Mesenchymal stem cell (in vitro differentiated cells and primary cell): ENCODE measurements at regions not wholly inside any gene's neighbourhood (a gene's known extent, or its start where the extent isn't known, plus 50 kb on each side); places are given as distances from the start of the nearest gene placed in this dataset.

Experiments
- DNase-seq: peaks from one replicate; pipeline ENCODE4 v3.0.0-alpha.2; 2013
- H2AFZ ChIP-seq: one replicate; pipeline ENCODE4 v1.6.1; 2013; ENCODE audit warnings: low read depth, mild to moderate bottlenecking, control low read depth, inconsistent platforms, low read length, moderate library complexity
- H2AK5ac ChIP-seq: 2 replicates; pipeline ENCODE4 v1.6.1; 2013; ENCODE audit warnings: low read length, moderate library complexity, mild to moderate bottlenecking, inconsistent platforms; ENCODE audit not compliant: severe bottlenecking
- H2BK120ac ChIP-seq: one replicate; pipeline ENCODE4 v1.6.1; 2013; ENCODE audit warnings: low read depth, mild to moderate bottlenecking, inconsistent platforms, low read length, moderate library complexity
- H2BK12ac ChIP-seq, 2 experiments: one replicate each; pipeline ENCODE4 v1.6.1; 2013; ENCODE audit warnings: inconsistent platforms in 2 of 2, low read length in 2 of 2, mild to moderate bottlenecking in 2 of 2, moderate library complexity in 2 of 2, control low read depth in 1 of 2
- H2BK15ac ChIP-seq: one replicate; pipeline ENCODE4 v1.6.1; 2013; ENCODE audit warnings: mild to moderate bottlenecking, low read depth, inconsistent platforms; ENCODE audit not compliant: poor library complexity, severe bottlenecking
- H2BK5ac ChIP-seq: 2 replicates; pipeline ENCODE4 v1.6.1; 2013; ENCODE audit warnings: low read depth, mild to moderate bottlenecking, low read length, control low read depth, inconsistent platforms; ENCODE audit not compliant: poor library complexity, severe bottlenecking
- H3K14ac ChIP-seq, 2 experiments: one replicate each; pipeline ENCODE4 v1.6.1; 2013; ENCODE audit warnings: inconsistent platforms in 2 of 2, low read length in 2 of 2, control low read depth in 1 of 2, mild to moderate bottlenecking in 1 of 2, moderate library complexity in 1 of 2
- H3K18ac ChIP-seq, 2 experiments: one replicate each; pipeline ENCODE4 v1.6.1; 2013; ENCODE audit warnings: inconsistent platforms in 2 of 2, low read length in 2 of 2, control low read depth in 1 of 2, low read depth in 1 of 2, mild to moderate bottlenecking in 1 of 2
- H3K23ac ChIP-seq, 2 experiments: one replicate each; pipeline ENCODE4 v1.6.1; 2013; ENCODE audit warnings: inconsistent platforms in 2 of 2, low read length in 2 of 2, mild to moderate bottlenecking in 2 of 2, moderate library complexity in 2 of 2, control low read depth in 1 of 2
- H3K27ac ChIP-seq: 2 replicates; pipeline ENCODE4 v1.5.1; 2013; ENCODE audit warnings: mild to moderate bottlenecking, moderate library complexity, low read length, control low read depth, inconsistent platforms; ENCODE audit not compliant: poor library complexity, severe bottlenecking
- H3K27me3 ChIP-seq, 2 experiments: 2 replicates each; pipeline versions ENCODE4 v1.6.1 to v1.7.0; 2013; ENCODE audit warnings: low read length in 2 of 2, mild to moderate bottlenecking in 2 of 2, moderate library complexity in 2 of 2, control low read depth in 1 of 2, inconsistent platforms in 1 of 2; ENCODE audit not compliant: control insufficient read depth in 1 of 2, insufficient read depth in 1 of 2
- H3K36me3 ChIP-seq, 2 experiments: 2 replicates each; pipeline versions ENCODE4 v1.6.1 to v1.7.0; 2013; ENCODE audit warnings: low read length in 2 of 2, control low read depth in 1 of 2, inconsistent platforms in 1 of 2, low read depth in 1 of 2, mild to moderate bottlenecking in 1 of 2; ENCODE audit not compliant: insufficient read depth in 2 of 2, control insufficient read depth in 1 of 2
- H3K4ac ChIP-seq, 2 experiments: one replicate each; pipeline ENCODE4 v1.6.1; 2013; ENCODE audit warnings: inconsistent platforms in 2 of 2, low read length in 2 of 2, mild to moderate bottlenecking in 2 of 2, moderate library complexity in 2 of 2, control low read depth in 1 of 2, low read depth in 1 of 2
- H3K4me1 ChIP-seq: 2 replicates; pipeline ENCODE4 v1.6.1; 2013; ENCODE audit warnings: low read depth, low read length, control low read depth; ENCODE audit not compliant: control insufficient read depth, insufficient read depth
- H3K4me2 ChIP-seq: 2 replicates; pipeline ENCODE4 v1.6.1; 2013; ENCODE audit warnings: low read length, mild to moderate bottlenecking, inconsistent platforms; ENCODE audit not compliant: poor library complexity, severe bottlenecking
- H3K4me3 ChIP-seq, 2 experiments: 2 replicates each; pipeline versions ENCODE4 v1.5.1 to v1.7.0; 2013; ENCODE audit warnings: low read length in 2 of 2, mild to moderate bottlenecking in 2 of 2, control low read depth in 1 of 2, low read depth in 1 of 2; ENCODE audit not compliant: insufficient read depth in 1 of 2
- H3K79me1 ChIP-seq: replicated peaks from 2 replicates; pipeline ENCODE4 v1.6.1; 2013; ENCODE audit warnings: mild to moderate bottlenecking, control low read depth, low read length, inconsistent platforms; ENCODE audit not compliant: poor library complexity, severe bottlenecking
- H3K9ac ChIP-seq: 2 replicates; pipeline ENCODE4 v1.7.0; 2013; ENCODE audit warnings: mild to moderate bottlenecking, low read length, moderate library complexity
- H3K9me3 ChIP-seq: 2 replicates; pipeline ENCODE4 v1.7.0; 2013; ENCODE audit warnings: mild to moderate bottlenecking, low read length; ENCODE audit not compliant: control insufficient read depth
- H4K8ac ChIP-seq: one replicate; pipeline ENCODE4 v1.6.1; 2013; ENCODE audit warnings: inconsistent platforms, mild to moderate bottlenecking, low read length, moderate library complexity
- H4K91ac ChIP-seq: one replicate; pipeline ENCODE4 v1.6.1; 2013; ENCODE audit warnings: mild to moderate bottlenecking, low read length, inconsistent platforms
- WGBS: methylation state at CpG from one replicate; pipeline ENCODE4 v1.1.7; 2013; ENCODE audit warnings: mixed read lengths; 5-methylcytosine and 5-hydroxymethylcytosine counted together

- no peak overlapping the region for H3K4me2 ChIP-seq
- H3K4me3 ChIP-seq: no peak overlapping the region
- H3K27ac ChIP-seq: no peak overlapping the region
- no peak overlapping the region for H2BK12ac ChIP-seq
- H3K79me1 ChIP-seq: no peaks in the 10 kb centered on the region
- no peak overlapping the region for H2BK5ac ChIP-seq
- H3K9me3 ChIP-seq: no peaks in the 10 kb centered on the region
- H2BK120ac ChIP-seq: no peak overlapping the region
- H3K4me1 ChIP-seq: no peaks in the 10 kb centered on the region
- H3K9ac ChIP-seq: no peak overlapping the region
- no peak overlapping the region for H3K14ac ChIP-seq
- WGBS: 63% methylated on average over 6 of the region's 6 CpGs
- H4K91ac ChIP-seq: no peak overlapping the region
- peak overlapping the region in 1 of 2 experiments; percentile 33 for H3K18ac ChIP-seq
- no peaks in the 10 kb centered on the region for H3K36me3 ChIP-seq
- H3K27me3 ChIP-seq: no peaks in the 10 kb centered on the region
- H2AFZ ChIP-seq: no peak overlapping the region
- no peak overlapping the region for H2BK15ac ChIP-seq
- H4K8ac ChIP-seq: no peak overlapping the region
- DNase-seq: no peak
- no peak overlapping the region for H2AK5ac ChIP-seq
- no peak overlapping the region for H3K23ac ChIP-seq
- no peak overlapping the region for H3K4ac ChIP-seq
Measured at GRCh38 chr4:111208970-111209369, 586.1 kb upstream of the PITX2 start.

GRCh38 chr4:111209706-111210105 is 586.8 kb upstream of the PITX2 start:
- Histone ChIP-seq H2BK5ac (no peak overlapping the region), H3K9me3 (no peaks in the 10 kb centered on the region), H2BK12ac (no peak overlapping the region), H2BK120ac (no peak overlapping the region), H3K36me3 (no peaks in the 10 kb centered on the region), H2AK5ac (no peak overlapping the region), H3K4ac (no peak overlapping the region), H3K14ac (no peak overlapping the region), H2AFZ (no peak overlapping the region), H3K9ac (no peak overlapping the region), H2BK15ac (no peak overlapping the region), H3K27me3 (no peaks in the 10 kb centered on the region), H4K8ac (no peak overlapping the region), H3K4me1 (no peaks in the 10 kb centered on the region), H3K27ac (no peak overlapping the region), H3K23ac (no peak overlapping the region), H4K91ac (no peak overlapping the region), H3K79me1 (no peaks in the 10 kb centered on the region), H3K18ac (no peak overlapping the region), H3K4me2 (no peak overlapping the region), H3K4me3 (no peak overlapping the region)
- no peak for DNase-seq
- 66% methylated on average over 2 of the region's 2 CpGs for WGBS

GRCh38 chr4:111210595-111210994 is 587.7 kb upstream of the PITX2 start:
- H3K9ac ChIP-seq: no peak overlapping the region
- no peak overlapping the region for H2BK120ac ChIP-seq
- 86% methylated on average over 7 of the region's 7 CpGs for WGBS
- no peak overlapping the region for H4K91ac ChIP-seq
- no peak overlapping the region for H3K4me3 ChIP-seq
- H2BK12ac ChIP-seq: no peak overlapping the region
- DNase-seq: no peak
- no peaks in the 10 kb centered on the region for H3K4me1 ChIP-seq
- H3K4me2 ChIP-seq: no peak overlapping the region
- no peak overlapping the region for H4K8ac ChIP-seq
- no peaks in the 10 kb centered on the region for H3K79me1 ChIP-seq
- no peak overlapping the region for H2BK15ac ChIP-seq
- no peak overlapping the region for H3K18ac ChIP-seq
- no peak overlapping the region for H3K14ac ChIP-seq
- H2BK5ac ChIP-seq: no peak overlapping the region
- H3K23ac ChIP-seq: no peak overlapping the region
- H3K36me3 ChIP-seq: no peaks in the 10 kb centered on the region
- H3K4ac ChIP-seq: no peak overlapping the region
- no peak overlapping the region for H2AFZ ChIP-seq
- no peaks in the 10 kb centered on the region for H3K27me3 ChIP-seq
- H3K27ac ChIP-seq: no peak overlapping the region
- no peaks in the 10 kb centered on the region for H3K9me3 ChIP-seq
- H2AK5ac ChIP-seq: no peak overlapping the region

GRCh38 chr4:111213531-111213930 is 590.7 kb upstream of the PITX2 start:
- Histone ChIP-seq H3K4me2 (no peak overlapping the region), H3K9me3 (no peaks in the 10 kb centered on the region), H3K4me3 (no peak overlapping the region), H3K36me3 (no peaks in the 10 kb centered on the region), H2BK15ac (no peak overlapping the region), H3K79me1 (no peaks in the 10 kb centered on the region), H2BK5ac (no peak overlapping the region), H3K18ac (no peak overlapping the region), H2AK5ac (no peak overlapping the region), H2AFZ (no peak overlapping the region), H3K9ac (no peak overlapping the region), H3K4me1 (no peaks in the 10 kb centered on the region), H2BK120ac (no peak overlapping the region), H3K14ac (no peak overlapping the region), H2BK12ac (no peak overlapping the region), H4K91ac (no peak overlapping the region), H3K23ac (no peak overlapping the region), H3K27me3 (no peaks in the 10 kb centered on the region), H3K27ac (no peak overlapping the region), H3K4ac (no peak overlapping the region), H4K8ac (no peak overlapping the region)
- 93% methylated on average over 4 of the region's 4 CpGs for WGBS
- DNase-seq: no peak
